ENCODE measurements at regions not wholly inside any gene's neighbourhood (a gene's known extent, or its start where the extent isn't known, plus 50 kb on each side); places are given as distances from the start of the nearest gene placed in this dataset.

DNA sequence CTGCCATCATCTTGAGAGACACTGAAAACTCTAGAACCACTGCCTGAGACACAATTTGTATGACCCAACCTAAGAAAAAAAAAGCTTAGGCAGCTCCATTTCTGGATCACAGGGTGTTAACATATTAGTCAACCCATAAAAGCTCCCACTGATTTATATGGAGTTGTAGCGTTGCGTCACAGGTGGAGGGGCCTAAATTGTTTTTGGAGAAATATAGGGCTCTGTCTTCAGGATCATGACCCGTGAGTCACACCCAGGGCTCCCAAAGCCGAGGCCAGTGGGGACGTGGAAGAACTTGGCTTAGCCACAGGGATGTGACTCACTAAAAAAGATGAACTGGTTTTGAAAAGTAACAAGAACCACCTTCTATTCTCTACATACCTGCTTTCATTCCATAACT lies 116.5 kb upstream of the BMP2 start:
- TF ChIP-seq NFE2L1 (CRISPR knock-in tag; IDR thresholded peaks at IDR 0.05), result no peak
- TF ChIP-seq, protein P1, sequence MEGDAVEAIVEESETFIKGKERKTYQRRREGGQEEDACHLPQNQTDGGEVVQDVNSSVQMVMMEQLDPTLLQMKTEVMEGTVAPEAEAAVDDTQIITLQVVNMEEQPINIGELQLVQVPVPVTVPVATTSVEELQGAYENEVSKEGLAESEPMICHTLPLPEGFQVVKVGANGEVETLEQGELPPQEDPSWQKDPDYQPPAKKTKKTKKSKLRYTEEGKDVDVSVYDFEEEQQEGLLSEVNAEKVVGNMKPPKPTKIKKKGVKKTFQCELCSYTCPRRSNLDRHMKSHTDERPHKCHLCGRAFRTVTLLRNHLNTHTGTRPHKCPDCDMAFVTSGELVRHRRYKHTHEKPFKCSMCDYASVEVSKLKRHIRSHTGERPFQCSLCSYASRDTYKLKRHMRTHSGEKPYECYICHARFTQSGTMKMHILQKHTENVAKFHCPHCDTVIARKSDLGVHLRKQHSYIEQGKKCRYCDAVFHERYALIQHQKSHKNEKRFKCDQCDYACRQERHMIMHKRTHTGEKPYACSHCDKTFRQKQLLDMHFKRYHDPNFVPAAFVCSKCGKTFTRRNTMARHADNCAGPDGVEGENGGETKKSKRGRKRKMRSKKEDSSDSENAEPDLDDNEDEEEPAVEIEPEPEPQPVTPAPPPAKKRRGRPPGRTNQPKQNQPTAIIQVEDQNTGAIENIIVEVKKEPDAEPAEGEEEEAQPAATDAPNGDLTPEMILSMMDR (IDR thresholded peaks at IDR 0.05), result no peak
- TF ChIP-seq, protein P2, sequence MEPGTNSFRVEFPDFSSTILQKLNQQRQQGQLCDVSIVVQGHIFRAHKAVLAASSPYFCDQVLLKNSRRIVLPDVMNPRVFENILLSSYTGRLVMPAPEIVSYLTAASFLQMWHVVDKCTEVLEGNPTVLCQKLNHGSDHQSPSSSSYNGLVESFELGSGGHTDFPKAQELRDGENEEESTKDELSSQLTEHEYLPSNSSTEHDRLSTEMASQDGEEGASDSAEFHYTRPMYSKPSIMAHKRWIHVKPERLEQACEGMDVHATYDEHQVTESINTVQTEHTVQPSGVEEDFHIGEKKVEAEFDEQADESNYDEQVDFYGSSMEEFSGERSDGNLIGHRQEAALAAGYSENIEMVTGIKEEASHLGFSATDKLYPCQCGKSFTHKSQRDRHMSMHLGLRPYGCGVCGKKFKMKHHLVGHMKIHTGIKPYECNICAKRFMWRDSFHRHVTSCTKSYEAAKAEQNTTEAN (CRISPR knock-in tag; IDR thresholded peaks at IDR 0.05), result no peak
- no peak for TF ChIP-seq ZNF416 (CRISPR knock-in tag; IDR thresholded peaks at IDR 0.05)
- no peak for TF ChIP-seq NR3C1 (CRISPR knock-in tag; conservative IDR thresholded peaks at IDR 0.05; ENCODE audit: low read depth)
- no peak for TF ChIP-seq ETV6 (CRISPR knock-in tag; IDR thresholded peaks at IDR 0.05)
- TF ChIP-seq IRF2 (CRISPR knock-in tag; IDR thresholded peaks at IDR 0.05; ENCODE audit: borderline replicate concordance, low read depth), result no peak
- TF ChIP-seq ZBTB21 (CRISPR knock-in tag; IDR thresholded peaks at IDR 0.05; ENCODE audit: borderline replicate concordance), result no peak
- no peak for TF ChIP-seq ZNF138 (CRISPR knock-in tag; conservative IDR thresholded peaks at IDR 0.05)
- TF ChIP-seq, protein P3, sequence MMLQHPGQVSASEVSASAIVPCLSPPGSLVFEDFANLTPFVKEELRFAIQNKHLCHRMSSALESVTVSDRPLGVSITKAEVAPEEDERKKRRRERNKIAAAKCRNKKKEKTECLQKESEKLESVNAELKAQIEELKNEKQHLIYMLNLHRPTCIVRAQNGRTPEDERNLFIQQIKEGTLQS (CRISPR knock-in tag; conservative IDR thresholded peaks at IDR 0.05), result no peak
- TF ChIP-seq, protein P4, sequence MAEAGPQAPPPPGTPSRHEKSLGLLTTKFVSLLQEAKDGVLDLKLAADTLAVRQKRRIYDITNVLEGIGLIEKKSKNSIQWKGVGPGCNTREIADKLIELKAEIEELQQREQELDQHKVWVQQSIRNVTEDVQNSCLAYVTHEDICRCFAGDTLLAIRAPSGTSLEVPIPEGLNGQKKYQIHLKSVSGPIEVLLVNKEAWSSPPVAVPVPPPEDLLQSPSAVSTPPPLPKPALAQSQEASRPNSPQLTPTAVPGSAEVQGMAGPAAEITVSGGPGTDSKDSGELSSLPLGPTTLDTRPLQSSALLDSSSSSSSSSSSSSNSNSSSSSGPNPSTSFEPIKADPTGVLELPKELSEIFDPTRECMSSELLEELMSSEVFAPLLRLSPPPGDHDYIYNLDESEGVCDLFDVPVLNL (CRISPR knock-in tag; IDR thresholded peaks at IDR 0.05; ENCODE audit: borderline replicate concordance, low read depth), result no peak
- TF ChIP-seq TCF7 (CRISPR knock-in tag; IDR thresholded peaks at IDR 0.05; ENCODE audit: low read depth), result no peak
- TF ChIP-seq SMAD4 (CRISPR knock-in tag; IDR thresholded peaks at IDR 0.05), result no peak
- TF ChIP-seq CREB1 (CRISPR knock-in tag; IDR thresholded peaks at IDR 0.05), result no peak
